Esophagus squamous epithelium (tissue), 4 donors: ENCODE measurements at regions not wholly inside any gene's neighbourhood (a gene's known extent, or its start where the extent isn't known, plus 50 kb on each side); places are given as distances from the start of the nearest gene placed in this dataset.

Experiments used
- CTCF ChIP-seq, 6 experiments: fragments of 450-650 bp in 4 of 6; fragments of 200-600 bp in 2 of 6; sonication (generic) in 2 of 6; IDR thresholded peaks; one replicate each; pipeline ENCODE4 v1.5.1; 2016 to 2019; ENCODE audit warnings: antibody characterized with exemption in 6 of 6, mild to moderate bottlenecking in 4 of 6, moderate library complexity in 4 of 6
- POLR2A ChIP-seq, 4 donors: fragments of 450-650 bp; IDR thresholded peaks; one replicate each; pipeline ENCODE4 v1.6.1; 2017; ENCODE audit warnings: antibody characterized with exemption in 4 of 4, mild to moderate bottlenecking in 4 of 4, moderate library complexity in 3 of 4

- TF ChIP-seq CTCF (IDR thresholded peaks at IDR 0.05) (no peak), POLR2A (IDR thresholded peaks at IDR 0.05) (no peak)
These were observed 64.0 kb upstream of the TNRC6B start for GRCh38 chr22:40113696-40114095.
